C4-2B (cell line): ENCODE measurements at regions not wholly inside any gene's neighbourhood (a gene's known extent, or its start where the extent isn't known, plus 50 kb on each side); places are given as distances from the start of the nearest gene placed in this dataset.
A peak's percentile ranks its signal among the peaks of the same experiment; 100 is the strongest.

ENCODE experiments used
- CTCF ChIP-seq: fragments of 450-650 bp; conservative IDR thresholded peaks from 2 replicates; pipeline ENCODE4 v1.5.1; 2017; ENCODE audit warnings: mild to moderate bottlenecking
- ZFX ChIP-seq: fragments of 450-650 bp; IDR thresholded peaks from 2 replicates; pipeline ENCODE4 v1.6.1; 2017

GRCh38 chr2:195575879-195576401 lies 81.1 kb upstream of the SLC39A10 start:
- TF ChIP-seq CTCF (peak; percentile 51), ZFX (no peak)
